Endothelial cell of umbilical vein (primary cell): ENCODE measurements at regions not wholly inside any gene's neighbourhood (a gene's known extent, or its start where the extent isn't known, plus 50 kb on each side); places are given as distances from the start of the nearest gene placed in this dataset.

Experiments
- BruUV-seq: library from RNA; stranded (reverse); fragments of 400-500 nt; replicated peaks from 2 replicates; lab custom pipeline; 2021; lab: Mats Ljungman, UMichigan
- CTCF ChIA-PET: fragments of 300-600, 350-600 bp; sonication (Branson Sonifier 250); formaldehyde crosslinking; loops from one replicate; lab custom pipeline; 2021; ENCODE audit warnings: antibody characterized with exemption, inconsistent platforms; lab: Charles Lee
- POLR2A ChIA-PET: fragments of 300-600, 350-600 bp; sonication (Branson Sonifier 250); formaldehyde crosslinking; loops from one replicate; lab custom pipeline; 2021; ENCODE audit warnings: antibody characterized with exemption, inconsistent platforms; lab: Charles Lee
- DNase-seq: peaks from one replicate; pipeline ENCODE4 v3.0.0-alpha.2; 2011; ENCODE audit warnings: low read depth, low spot score
- FAIRE-seq: peaks from 2 replicates; lab custom pipeline; 2011; peaks lifted over from hg19 to GRCh38; lab: Jason Lieb, UNC
- H2AFZ ChIP-seq: 2 replicates; pipeline ENCODE4 v1.6.0; 2012; ENCODE audit warnings: low read depth, low read length, control low read depth, inconsistent platforms
- H3K27ac ChIP-seq: 2 replicates; pipeline ENCODE4 v1.5.1; 2011; ENCODE audit warnings: low read depth, mild to moderate bottlenecking, control low read depth, low read length, moderate library complexity; ENCODE audit not compliant: insufficient read depth
- H3K27me3 ChIP-seq, 2 experiments: 2 replicates each; pipeline versions ENCODE4 v1.6.0 to v1.6.1; 2011; ENCODE audit warnings: low read length in 2 of 2, mixed read lengths in 1 of 2; ENCODE audit not compliant: control insufficient read depth in 2 of 2, insufficient read depth in 2 of 2
- H3K36me3 ChIP-seq, 2 experiments: 2 replicates in 1 of 2; 3 replicates in 1 of 2; pipeline ENCODE4 v1.5.1; 2011; ENCODE audit warnings: low read length in 2 of 2, mild to moderate bottlenecking in 1 of 2, moderate library complexity in 1 of 2; ENCODE audit not compliant: control insufficient read depth in 2 of 2, insufficient read depth in 2 of 2; ENCODE audit errors: extremely low read depth in 1 of 2
- H3K4me1 ChIP-seq: 3 replicates; pipeline ENCODE4 v1.5.1; 2011; ENCODE audit warnings: mild to moderate bottlenecking, low read length; ENCODE audit not compliant: control insufficient read depth, insufficient read depth; ENCODE audit errors: extremely low read depth
- H3K4me2 ChIP-seq: 2 replicates; pipeline ENCODE4 v1.6.1; 2011; ENCODE audit warnings: low read length, control low read depth, mixed read lengths; ENCODE audit not compliant: insufficient read depth
- H3K4me3 ChIP-seq, 3 experiments: fragments of 200-600 bp in 1 of 3; sonication (generic), shearing (Covaris generic) in 1 of 3; replicated peaks in 1 of 3; 2 replicates each; pipeline ENCODE4 v1.5.1; 2011 to 2016; ENCODE audit warnings: control low read depth in 3 of 3, low read length in 3 of 3, mild to moderate bottlenecking in 2 of 3, inconsistent platforms in 1 of 3, low read depth in 1 of 3, moderate library complexity in 1 of 3; ENCODE audit not compliant: insufficient read depth in 1 of 3
- H3K79me2 ChIP-seq: 2 replicates; pipeline ENCODE4 v1.6.0; 2012; ENCODE audit warnings: low read length, inconsistent platforms; ENCODE audit not compliant: control insufficient read depth, insufficient read depth
- H3K9ac ChIP-seq: replicated peaks from 2 replicates; pipeline ENCODE3; 2011; ENCODE audit warnings: low read length, control low read depth; ENCODE audit not compliant: insufficient read depth; ENCODE audit errors: extremely low read depth
- H3K9me1 ChIP-seq: replicated peaks from 3 replicates; pipeline ENCODE4 v1.6.0; 2011; ENCODE audit warnings: mild to moderate bottlenecking, low read length; ENCODE audit not compliant: control insufficient read depth, insufficient read depth; ENCODE audit errors: extremely low read depth
- H3K9me3 ChIP-seq: replicated peaks from 2 replicates; pipeline ENCODE4 v1.5.1; 2012; ENCODE audit warnings: low read length, inconsistent platforms; ENCODE audit not compliant: control insufficient read depth, insufficient read depth
- H4K20me1 ChIP-seq: replicated peaks from 2 replicates; pipeline ENCODE3; 2011; ENCODE audit warnings: mild to moderate bottlenecking, low read length; ENCODE audit not compliant: control insufficient read depth, insufficient read depth; ENCODE audit errors: extremely low read depth
- EZH2 ChIP-seq: IDR thresholded peaks from 2 replicates; pipeline ENCODE4 v1.6.1; 2012; ENCODE audit warnings: borderline replicate concordance, low read depth, mild to moderate bottlenecking, moderate library complexity, low read length, inconsistent platforms; ENCODE audit not compliant: severe bottlenecking
- FOS ChIP-seq: IDR thresholded peaks from 2 replicates; pipeline ENCODE4 v1.6.1; 2011; ENCODE audit warnings: mild to moderate bottlenecking, low read length, moderate library complexity, borderline replicate concordance; ENCODE audit not compliant: insufficient read depth
- GATA2 ChIP-seq: IDR thresholded peaks from 2 replicates; pipeline ENCODE4 v1.7.0; 2011; ENCODE audit warnings: low read depth, mild to moderate bottlenecking, moderate library complexity, mixed read lengths, low read length; ENCODE audit not compliant: insufficient read length, insufficient read depth
- JUN ChIP-seq: IDR thresholded peaks from 2 replicates; pipeline ENCODE4 v1.6.1; 2011; ENCODE audit warnings: borderline replicate concordance, low read depth; ENCODE audit not compliant: insufficient read length, insufficient read depth
- MYC ChIP-seq: IDR thresholded peaks from one replicate; pipeline ENCODE4 v1.6.1; 2011; ENCODE audit warnings: mild to moderate bottlenecking, low read depth, low read length
- POLR2A ChIP-seq: IDR thresholded peaks from 2 replicates; pipeline ENCODE4 v1.6.1; 2012; ENCODE audit warnings: low read depth, mild to moderate bottlenecking, control low read depth, low read length
- POLR2AphosphoS5 ChIP-seq: IDR thresholded peaks from 2 replicates; pipeline ENCODE4 v1.6.1; 2012; ENCODE audit warnings: low read depth, mild to moderate bottlenecking, control low read depth, low read length, moderate library complexity; ENCODE audit not compliant: insufficient read depth
- dilution Hi-C: fragments of 300-500 bp; cut with MboI; formaldehyde crosslinking; loops from one replicate; pipeline ENCODE4 v1.15.0; 2019; ENCODE audit warnings: low sequenced_read_pairs; ENCODE audit not compliant: extremely low pct_ligation_motif_present
- intact Hi-C: fragments of 100-400 bp; cut with micrococcal nuclease; formaldehyde crosslinking; loops from one replicate; pipeline ENCODE4 v1.10.0; 2022
- TF ChIP-seq, protein P1 (sequence below): IDR thresholded peaks from 2 replicates; pipeline ENCODE4 v1.6.1; 2011; ENCODE audit not compliant: insufficient read depth, insufficient read length

DNA sequence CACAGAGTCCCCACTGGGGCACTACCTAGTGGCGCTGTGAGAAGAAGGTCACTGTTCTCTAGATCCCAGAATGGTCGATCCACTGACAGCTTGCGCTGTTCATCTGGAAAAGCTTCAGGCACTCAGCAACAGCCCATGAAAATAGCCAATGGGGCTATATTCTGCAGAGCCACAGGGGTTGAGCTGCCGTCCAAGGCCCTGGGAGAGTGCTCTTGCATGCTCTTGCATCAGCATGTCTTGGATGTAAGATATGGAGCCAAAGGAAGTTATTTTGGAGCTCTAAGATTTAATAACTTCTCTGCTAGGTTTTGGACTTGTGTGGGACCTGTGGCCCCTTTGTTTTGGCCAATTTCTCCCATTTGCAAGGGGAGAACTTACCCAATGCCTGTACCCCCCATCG lies 164.7 kb upstream of the HNMT start:
- no peak overlapping the region for H2AFZ ChIP-seq
- no peaks in the 10 kb centered on the region for H3K4me1 ChIP-seq
- POLR2A ChIA-PET = no interaction called here
- H3K27ac ChIP-seq = no peak overlapping the region
- H3K9ac ChIP-seq = no peak overlapping the region
- H3K4me3 ChIP-seq = no peak overlapping the region
- dilution Hi-C loops (no loop called here), intact Hi-C loops (no loop called here)
- TF ChIP-seq, protein P1, sequence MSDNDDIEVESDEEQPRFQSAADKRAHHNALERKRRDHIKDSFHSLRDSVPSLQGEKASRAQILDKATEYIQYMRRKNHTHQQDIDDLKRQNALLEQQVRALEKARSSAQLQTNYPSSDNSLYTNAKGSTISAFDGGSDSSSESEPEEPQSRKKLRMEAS = no peak
- H3K36me3 ChIP-seq = no peaks in the 10 kb centered on the region
- no peak overlapping the region for H3K4me2 ChIP-seq
- H3K27me3 ChIP-seq = no peaks in the 10 kb centered on the region
- CTCF ChIA-PET = no interaction called here
- H3K79me2 ChIP-seq = no peaks in the 10 kb centered on the region
- no TSS peak for BruUV-seq
- H4K20me1 ChIP-seq = no peaks in the 10 kb centered on the region
- DNase-seq (no peak), FAIRE-seq (no peak)
- H3K9me1 ChIP-seq = no peaks in the 10 kb centered on the region
- peaks cover 3% of the 10 kb centered on the region for H3K9me3 ChIP-seq

DNA sequence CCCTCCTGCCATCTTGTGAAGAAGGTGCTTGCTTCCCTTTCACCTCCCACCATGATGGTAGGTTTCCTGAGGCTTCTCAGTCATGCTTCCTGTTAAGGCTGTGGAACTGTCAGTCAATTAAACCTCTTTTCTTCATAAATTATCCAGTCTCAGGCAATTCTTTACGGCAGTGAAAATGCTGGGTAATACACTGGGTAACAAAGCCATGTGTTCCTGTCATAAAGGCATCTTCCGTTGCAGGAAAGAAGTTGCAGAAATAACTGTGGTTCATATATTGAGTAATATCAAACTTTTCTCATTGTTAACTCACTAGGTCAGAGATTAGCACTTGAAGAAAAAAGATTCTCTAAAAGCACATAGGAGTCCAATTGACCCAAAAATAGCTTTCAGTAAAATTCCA lies 163.9 kb upstream of the HNMT start:
- intact Hi-C loops = no loop called here
- dilution Hi-C loops = no loop called here
- no peak overlapping the region for H3K27ac ChIP-seq
- H3K36me3 ChIP-seq = no peaks in the 10 kb centered on the region
- H3K4me2 ChIP-seq = no peak overlapping the region
- ChIA-PET CTCF (no interaction called here), POLR2A (no interaction called here)
- no peak for FAIRE-seq
- H3K79me2 ChIP-seq = no peaks in the 10 kb centered on the region
- no peak for DNase-seq
- peaks cover 3% of the 10 kb centered on the region for H3K9me3 ChIP-seq
- no peak overlapping the region for H3K9ac ChIP-seq
- no peaks in the 10 kb centered on the region for H3K9me1 ChIP-seq
- no TSS peak for BruUV-seq
- no peak overlapping the region for H2AFZ ChIP-seq
- no peaks in the 10 kb centered on the region for H3K27me3 ChIP-seq
- TF ChIP-seq POLR2AphosphoS5 (no peak), GATA2 (no peak), EZH2 (no peak), FOS (no peak), MYC (no peak), POLR2A (no peak), JUN (no peak)
- TF ChIP-seq, protein P1 = no peak
- no peak overlapping the region for H3K4me3 ChIP-seq
- H3K4me1 ChIP-seq = no peaks in the 10 kb centered on the region
- no peaks in the 10 kb centered on the region for H4K20me1 ChIP-seq
